PFSK-1 (cell line): ENCODE measurements at regions not wholly inside any gene's neighbourhood (a gene's known extent, or its start where the extent isn't known, plus 50 kb on each side); places are given as distances from the start of the nearest gene placed in this dataset.

Source experiments
- POLR2AphosphoS5 ChIP-seq: IDR thresholded peaks from 2 replicates; pipeline ENCODE4 v1.6.1; 2012; ENCODE audit warnings: low read depth, mild to moderate bottlenecking, control low read depth, low read length, moderate library complexity
- TF ChIP-seq, protein P1 (sequence below), 2 experiments: IDR thresholded peaks; 2 replicates each; pipeline versions ENCODE4 v1.6.1 to v1.8.0; 2011 to 2012; ENCODE audit warnings: low read depth in 2 of 2, low read length in 2 of 2, control low read depth in 1 of 2, inconsistent platforms in 1 of 2, mild to moderate bottlenecking in 1 of 2, moderate library complexity in 1 of 2; ENCODE audit not compliant: insufficient read depth in 1 of 2

DNA sequence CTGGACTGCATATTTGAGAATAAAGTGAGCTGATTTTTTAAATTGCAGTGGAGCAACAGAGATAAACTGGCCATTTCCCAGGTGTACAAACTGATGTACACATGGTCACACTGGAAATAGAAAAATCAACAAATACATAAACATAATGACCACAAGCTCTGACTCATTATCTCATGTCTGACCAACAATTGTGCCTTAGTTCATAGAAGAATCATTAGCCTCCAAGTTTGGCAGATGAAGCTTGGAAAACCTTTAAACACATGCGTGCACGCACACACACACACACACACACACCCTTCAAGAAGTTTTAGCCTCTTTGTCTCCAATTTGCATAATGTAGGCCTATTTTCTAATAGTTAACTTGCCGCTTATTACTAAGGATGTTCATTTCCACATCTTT lies 308.9 kb upstream of the POM121L12 start:
- no peak for TF ChIP-seq POLR2AphosphoS5
- TF ChIP-seq, protein P1, sequence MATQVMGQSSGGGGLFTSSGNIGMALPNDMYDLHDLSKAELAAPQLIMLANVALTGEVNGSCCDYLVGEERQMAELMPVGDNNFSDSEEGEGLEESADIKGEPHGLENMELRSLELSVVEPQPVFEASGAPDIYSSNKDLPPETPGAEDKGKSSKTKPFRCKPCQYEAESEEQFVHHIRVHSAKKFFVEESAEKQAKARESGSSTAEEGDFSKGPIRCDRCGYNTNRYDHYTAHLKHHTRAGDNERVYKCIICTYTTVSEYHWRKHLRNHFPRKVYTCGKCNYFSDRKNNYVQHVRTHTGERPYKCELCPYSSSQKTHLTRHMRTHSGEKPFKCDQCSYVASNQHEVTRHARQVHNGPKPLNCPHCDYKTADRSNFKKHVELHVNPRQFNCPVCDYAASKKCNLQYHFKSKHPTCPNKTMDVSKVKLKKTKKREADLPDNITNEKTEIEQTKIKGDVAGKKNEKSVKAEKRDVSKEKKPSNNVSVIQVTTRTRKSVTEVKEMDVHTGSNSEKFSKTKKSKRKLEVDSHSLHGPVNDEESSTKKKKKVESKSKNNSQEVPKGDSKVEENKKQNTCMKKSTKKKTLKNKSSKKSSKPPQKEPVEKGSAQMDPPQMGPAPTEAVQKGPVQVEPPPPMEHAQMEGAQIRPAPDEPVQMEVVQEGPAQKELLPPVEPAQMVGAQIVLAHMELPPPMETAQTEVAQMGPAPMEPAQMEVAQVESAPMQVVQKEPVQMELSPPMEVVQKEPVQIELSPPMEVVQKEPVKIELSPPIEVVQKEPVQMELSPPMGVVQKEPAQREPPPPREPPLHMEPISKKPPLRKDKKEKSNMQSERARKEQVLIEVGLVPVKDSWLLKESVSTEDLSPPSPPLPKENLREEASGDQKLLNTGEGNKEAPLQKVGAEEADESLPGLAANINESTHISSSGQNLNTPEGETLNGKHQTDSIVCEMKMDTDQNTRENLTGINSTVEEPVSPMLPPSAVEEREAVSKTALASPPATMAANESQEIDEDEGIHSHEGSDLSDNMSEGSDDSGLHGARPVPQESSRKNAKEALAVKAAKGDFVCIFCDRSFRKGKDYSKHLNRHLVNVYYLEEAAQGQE (IDR thresholded peaks at IDR 0.05; ENCODE audit: insufficient read depth in 1 of 2, low read depth in 2 of 2, low read length in 2 of 2): no peak
